ENCODE measurements at regions not wholly inside any gene's neighbourhood (a gene's known extent, or its start where the extent isn't known, plus 50 kb on each side); places are given as distances from the start of the nearest gene placed in this dataset.

GRCh38 chr2:2410987-2411386 lies 79.9 kb upstream of the MYT1L start:
- no peak for TF ChIP-seq CTCF (IDR thresholded peaks at IDR 0.05)
- TF ChIP-seq POLR2AphosphoS5 (IDR thresholded peaks at IDR 0.05): no peak
